ENCODE measurements at regions not wholly inside any gene's neighbourhood (a gene's known extent, or its start where the extent isn't known, plus 50 kb on each side); places are given as distances from the start of the nearest gene placed in this dataset.

DNA sequence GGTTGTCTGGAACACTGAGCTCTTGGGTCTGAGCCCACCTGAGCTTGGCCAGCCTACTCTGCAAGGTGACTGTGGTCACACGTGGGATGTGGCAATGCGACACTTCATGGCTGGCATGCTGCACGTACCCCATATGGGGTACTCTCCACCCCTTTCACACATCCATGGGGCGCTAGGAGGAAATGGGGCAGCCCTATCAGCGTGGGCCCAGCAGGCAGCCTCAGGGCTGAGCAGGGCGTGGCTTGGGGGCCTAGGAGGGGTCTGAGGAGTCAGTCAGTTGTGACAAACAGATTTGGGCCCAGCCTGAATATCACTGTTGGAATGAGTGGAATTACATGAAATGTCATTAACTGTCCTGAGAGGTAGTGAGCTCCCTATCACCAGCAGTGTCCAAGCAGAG is 82.3 kb upstream of the LINGO1 start:
- DNase-seq: no peak
- Histone ChIP-seq H3K4me3 (ENCODE audit: low read length) (no peak overlapping the region), H3K9ac (ENCODE audit: low read length) (no peak overlapping the region), H3K36me3 (ENCODE audit: insufficient read depth, low read length) (no peaks in the 10 kb centered on the region), H2AFZ (ENCODE audit: low read length) (no peak overlapping the region), H3K79me2 (ENCODE audit: low read length) (no peaks in the 10 kb centered on the region), H3K27me3 (ENCODE audit: low read length) (no peaks in the 10 kb centered on the region), H3K4me2 (ENCODE audit: low read depth, low read length, poor library complexity, severe bottlenecking) (no peak overlapping the region), H4K20me1 (ENCODE audit: insufficient read depth, low read depth, low read length) (no peaks in the 10 kb centered on the region), H3K4me1 (ENCODE audit: low read length) (no peaks in the 10 kb centered on the region), H3K27ac (ENCODE audit: low read length) (no peak overlapping the region), H3K9me3 (ENCODE audit: low read length) (no peaks in the 10 kb centered on the region), H3K9me2 (replicated peaks; ENCODE audit: insufficient read depth, low read length) (no peaks in the 10 kb centered on the region)

GRCh38 chr15:77714555-77714954 is 81.8 kb upstream of the LINGO1 start:
- H3K27ac ChIP-seq (ENCODE audit: low read length): no peak overlapping the region
- no peaks in the 10 kb centered on the region for H3K9me3 ChIP-seq (ENCODE audit: low read length)
- no peaks in the 10 kb centered on the region for H3K27me3 ChIP-seq (ENCODE audit: low read length)
- no peaks in the 10 kb centered on the region for H3K4me1 ChIP-seq (ENCODE audit: low read length)
- no peak overlapping the region for H2AFZ ChIP-seq (ENCODE audit: low read length)
- H3K79me2 ChIP-seq (ENCODE audit: low read length): no peaks in the 10 kb centered on the region
- H4K20me1 ChIP-seq (ENCODE audit: insufficient read depth, low read depth, low read length): no peaks in the 10 kb centered on the region
- H3K36me3 ChIP-seq (ENCODE audit: insufficient read depth, low read length): no peaks in the 10 kb centered on the region
- H3K4me2 ChIP-seq (ENCODE audit: low read depth, low read length, poor library complexity, severe bottlenecking): no peak overlapping the region
- no peaks in the 10 kb centered on the region for H3K9me2 ChIP-seq (replicated peaks; ENCODE audit: insufficient read depth, low read length)
- H3K4me3 ChIP-seq (ENCODE audit: low read length): no peak overlapping the region
- no peak for DNase-seq
- no peak overlapping the region for H3K9ac ChIP-seq (ENCODE audit: low read length)

GRCh38 chr15:77714023-77714422 is 81.3 kb upstream of the LINGO1 start:
- Histone ChIP-seq H3K36me3 (ENCODE audit: insufficient read depth, low read length) (no peaks in the 10 kb centered on the region), H3K4me1 (ENCODE audit: low read length) (no peaks in the 10 kb centered on the region), H2AFZ (ENCODE audit: low read length) (no peak overlapping the region), H4K20me1 (ENCODE audit: insufficient read depth, low read depth, low read length) (no peaks in the 10 kb centered on the region), H3K9me3 (ENCODE audit: low read length) (no peaks in the 10 kb centered on the region), H3K4me2 (ENCODE audit: low read depth, low read length, poor library complexity, severe bottlenecking) (no peak overlapping the region), H3K79me2 (ENCODE audit: low read length) (no peaks in the 10 kb centered on the region), H3K4me3 (ENCODE audit: low read length) (no peak overlapping the region), H3K27ac (ENCODE audit: low read length) (no peak overlapping the region), H3K27me3 (ENCODE audit: low read length) (no peaks in the 10 kb centered on the region), H3K9me2 (replicated peaks; ENCODE audit: insufficient read depth, low read length) (no peaks in the 10 kb centered on the region), H3K9ac (ENCODE audit: low read length) (no peak overlapping the region)
- no peak for DNase-seq

DNA sequence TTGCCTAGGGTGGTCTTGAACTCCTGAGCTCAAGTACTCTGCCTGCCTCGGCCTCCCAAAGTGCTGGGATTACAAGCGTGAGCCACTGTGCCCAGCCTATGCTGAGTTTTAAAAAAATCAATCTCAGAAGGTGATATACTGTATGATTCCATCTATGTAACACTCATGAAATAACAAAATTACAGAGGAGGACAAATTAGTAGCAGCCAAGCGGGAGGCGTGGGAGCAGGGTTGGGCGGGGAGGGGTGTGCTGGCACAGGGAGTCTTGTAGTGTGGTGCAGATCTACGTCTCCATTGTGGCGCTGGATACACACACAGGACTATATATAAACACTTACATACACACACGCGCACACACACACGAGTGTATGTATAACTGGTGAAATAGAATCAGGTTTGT is 80.6 kb upstream of the LINGO1 start:
- no peak for DNase-seq
- no peaks in the 10 kb centered on the region for H3K9me3 ChIP-seq (ENCODE audit: low read length)
- no peaks in the 10 kb centered on the region for H3K79me2 ChIP-seq (ENCODE audit: low read length)
- H3K4me2 ChIP-seq (ENCODE audit: low read depth, low read length, poor library complexity, severe bottlenecking): no peak overlapping the region
- no peaks in the 10 kb centered on the region for H4K20me1 ChIP-seq (ENCODE audit: insufficient read depth, low read depth, low read length)
- no peaks in the 10 kb centered on the region for H3K4me1 ChIP-seq (ENCODE audit: low read length)
- H3K9me2 ChIP-seq (replicated peaks; ENCODE audit: insufficient read depth, low read length): no peaks in the 10 kb centered on the region
- H3K27ac ChIP-seq (ENCODE audit: low read length): no peak overlapping the region
- no peak overlapping the region for H2AFZ ChIP-seq (ENCODE audit: low read length)
- H3K4me3 ChIP-seq (ENCODE audit: low read length): no peak overlapping the region
- no peaks in the 10 kb centered on the region for H3K27me3 ChIP-seq (ENCODE audit: low read length)
- H3K36me3 ChIP-seq (ENCODE audit: insufficient read depth, low read length): no peaks in the 10 kb centered on the region
- no peak overlapping the region for H3K9ac ChIP-seq (ENCODE audit: low read length)

DNA sequence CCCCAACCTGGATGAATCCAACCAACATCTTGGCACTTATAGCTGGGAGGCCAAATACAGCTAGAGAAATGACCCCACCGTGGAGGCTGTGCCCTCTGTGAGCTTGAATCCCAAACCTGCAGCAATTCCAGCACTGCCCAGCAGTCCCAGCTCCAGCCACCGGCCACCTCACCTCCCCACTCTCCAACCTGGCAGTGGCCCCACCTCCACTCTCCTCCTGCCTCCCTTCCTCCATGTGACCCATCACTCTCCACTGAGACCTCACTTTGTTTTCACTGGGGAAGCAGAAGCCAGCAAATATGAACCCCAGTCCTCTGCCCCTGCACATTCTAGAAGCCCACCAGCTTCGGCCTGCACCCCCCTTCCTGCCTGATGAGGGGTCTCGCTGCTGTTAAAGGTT is 79.7 kb upstream of the LINGO1 start:
- no peaks in the 10 kb centered on the region for H3K9me2 ChIP-seq (replicated peaks; ENCODE audit: insufficient read depth, low read length)

DNA sequence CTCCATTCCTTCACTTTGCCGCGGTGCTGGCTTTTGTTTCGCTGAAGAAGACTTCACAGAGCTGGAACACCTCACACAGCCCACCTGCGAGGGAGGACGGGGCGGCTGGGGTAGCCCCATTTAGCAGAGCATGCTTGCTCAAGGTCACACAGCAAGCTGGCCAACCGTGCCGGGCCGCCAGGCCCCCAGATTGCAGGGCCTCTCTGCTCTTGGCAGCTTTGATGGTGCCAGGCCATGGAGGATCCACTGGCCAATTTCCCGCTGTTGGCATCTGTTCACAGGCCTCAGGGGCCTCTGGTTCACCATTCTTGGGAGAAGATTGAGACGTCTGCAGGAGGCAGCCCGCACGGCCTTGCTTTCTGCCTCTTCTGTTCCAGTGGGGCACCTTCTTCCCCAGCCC is 77.9 kb upstream of the LINGO1 start:
- Histone ChIP-seq H3K9me3 (ENCODE audit: low read length) (no peaks in the 10 kb centered on the region), H3K4me1 (ENCODE audit: low read length) (no peaks in the 10 kb centered on the region), H3K9ac (ENCODE audit: low read length) (no peak overlapping the region), H3K4me3 (ENCODE audit: low read length) (no peak overlapping the region), H3K9me2 (replicated peaks; ENCODE audit: insufficient read depth, low read length) (no peaks in the 10 kb centered on the region), H3K27me3 (ENCODE audit: low read length) (no peaks in the 10 kb centered on the region), H3K36me3 (ENCODE audit: insufficient read depth, low read length) (no peaks in the 10 kb centered on the region), H3K27ac (ENCODE audit: low read length) (no peak overlapping the region), H3K4me2 (ENCODE audit: low read depth, low read length, poor library complexity, severe bottlenecking) (no peak overlapping the region), H4K20me1 (ENCODE audit: insufficient read depth, low read depth, low read length) (no peaks in the 10 kb centered on the region), H2AFZ (ENCODE audit: low read length) (no peak overlapping the region), H3K79me2 (ENCODE audit: low read length) (no peaks in the 10 kb centered on the region)
- DNase-seq: no peak

More for the DNA sequence above, 79.7 kb upstream of the LINGO1 start:
- no peak overlapping the region for H2AFZ ChIP-seq (ENCODE audit: low read length)
- H3K79me2 ChIP-seq (ENCODE audit: low read length): no peaks in the 10 kb centered on the region
- no peak overlapping the region for H3K27ac ChIP-seq (ENCODE audit: low read length)
- no peak overlapping the region for H3K9ac ChIP-seq (ENCODE audit: low read length)
- H3K9me3 ChIP-seq (ENCODE audit: low read length): no peaks in the 10 kb centered on the region
- H3K4me2 ChIP-seq (ENCODE audit: low read depth, low read length, poor library complexity, severe bottlenecking): no peak overlapping the region
- H4K20me1 ChIP-seq (ENCODE audit: insufficient read depth, low read depth, low read length): no peaks in the 10 kb centered on the region
- DNase-seq: no peak
- H3K27me3 ChIP-seq (ENCODE audit: low read length): no peaks in the 10 kb centered on the region
- H3K36me3 ChIP-seq (ENCODE audit: insufficient read depth, low read length): no peaks in the 10 kb centered on the region
- no peak overlapping the region for H3K4me3 ChIP-seq (ENCODE audit: low read length)
- no peaks in the 10 kb centered on the region for H3K4me1 ChIP-seq (ENCODE audit: low read length)

DNA sequence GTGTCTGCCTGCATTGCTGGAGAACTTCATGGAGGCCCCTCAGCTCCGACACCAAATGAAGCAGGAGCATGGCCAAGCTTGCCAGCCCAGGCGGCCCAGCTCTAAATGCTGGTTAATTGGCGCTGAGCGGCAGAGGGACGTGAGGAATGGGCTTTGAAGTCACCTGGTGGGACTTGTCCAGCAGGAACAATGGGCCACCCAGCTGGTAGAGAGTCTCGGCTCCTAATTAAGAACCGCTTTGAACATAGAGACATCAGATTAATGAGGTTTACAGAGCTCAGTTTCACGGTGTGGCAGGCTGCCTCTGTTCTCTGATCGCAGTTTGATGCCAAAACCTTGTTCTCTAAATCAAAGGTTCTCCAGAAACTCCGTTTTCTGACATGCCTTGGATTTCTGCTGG is 77.5 kb upstream of the LINGO1 start:
- Histone ChIP-seq H3K4me2 (ENCODE audit: low read depth, low read length, poor library complexity, severe bottlenecking) (no peak overlapping the region), H3K79me2 (ENCODE audit: low read length) (no peaks in the 10 kb centered on the region), H3K9me2 (replicated peaks; ENCODE audit: insufficient read depth, low read length) (no peaks in the 10 kb centered on the region), H3K9ac (ENCODE audit: low read length) (no peak overlapping the region), H3K27ac (ENCODE audit: low read length) (no peak overlapping the region), H3K9me3 (ENCODE audit: low read length) (no peaks in the 10 kb centered on the region), H3K36me3 (ENCODE audit: insufficient read depth, low read length) (no peaks in the 10 kb centered on the region), H3K4me3 (ENCODE audit: low read length) (no peak overlapping the region), H3K4me1 (ENCODE audit: low read length) (no peaks in the 10 kb centered on the region), H2AFZ (ENCODE audit: low read length) (no peak overlapping the region), H3K27me3 (ENCODE audit: low read length) (no peaks in the 10 kb centered on the region), H4K20me1 (ENCODE audit: insufficient read depth, low read depth, low read length) (no peaks in the 10 kb centered on the region)
- no peak for DNase-seq

DNA sequence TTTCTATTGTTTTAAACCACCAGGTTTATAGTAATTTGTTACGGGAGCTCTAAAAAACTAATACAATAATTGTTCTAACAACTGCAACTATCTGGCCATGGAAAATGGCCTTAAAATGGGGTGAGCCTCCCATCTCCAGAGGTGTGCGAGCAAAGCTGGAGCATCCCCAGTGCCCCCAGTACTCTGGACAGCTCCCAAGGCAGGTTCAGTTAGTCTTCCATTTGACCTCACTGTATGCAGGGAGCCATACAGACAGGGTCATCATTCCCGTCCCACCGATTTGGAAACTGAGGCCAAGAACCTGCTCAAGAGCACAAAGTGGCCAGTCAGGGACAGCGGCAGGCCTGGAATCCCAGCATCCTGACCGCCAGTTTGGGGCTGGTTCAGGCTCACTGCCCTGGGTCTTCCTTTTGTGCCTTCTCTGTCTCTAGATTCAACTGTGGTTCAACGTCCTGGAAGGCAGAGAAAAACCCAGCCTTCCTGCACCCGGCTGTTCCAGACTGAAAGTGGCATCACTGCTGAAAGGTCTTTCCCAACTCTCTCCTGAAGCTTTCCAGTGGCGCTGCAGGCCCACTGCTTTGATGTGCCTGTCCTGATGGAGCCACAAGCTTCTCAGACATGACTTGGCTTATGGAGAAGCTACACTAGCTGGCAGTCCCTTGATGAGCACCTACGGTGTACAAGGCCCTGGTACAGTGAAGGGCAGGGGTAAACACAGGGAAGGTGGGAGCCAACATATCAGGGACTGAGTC is 76.6 kb upstream of the LINGO1 start:
- no peak for DNase-seq
- Histone ChIP-seq H3K27ac (ENCODE audit: low read length) (no peak overlapping the region), H2AFZ (ENCODE audit: low read length) (no peak overlapping the region), H3K36me3 (ENCODE audit: insufficient read depth, low read length) (no peaks in the 10 kb centered on the region), H3K4me2 (ENCODE audit: low read depth, low read length, poor library complexity, severe bottlenecking) (no peak overlapping the region), H3K4me3 (ENCODE audit: low read length) (no peak overlapping the region), H3K4me1 (ENCODE audit: low read length) (no peaks in the 10 kb centered on the region), H3K27me3 (ENCODE audit: low read length) (no peaks in the 10 kb centered on the region), H4K20me1 (ENCODE audit: insufficient read depth, low read depth, low read length) (no peaks in the 10 kb centered on the region), H3K79me2 (ENCODE audit: low read length) (no peaks in the 10 kb centered on the region), H3K9me3 (ENCODE audit: low read length) (no peaks in the 10 kb centered on the region), H3K9me2 (replicated peaks; ENCODE audit: insufficient read depth, low read length) (no peaks in the 10 kb centered on the region), H3K9ac (ENCODE audit: low read length) (no peak overlapping the region)

All from Karpas-422 (cell line).